H9 (cell line): ENCODE measurements at regions not wholly inside any gene's neighbourhood (a gene's known extent, or its start where the extent isn't known, plus 50 kb on each side); places are given as distances from the start of the nearest gene placed in this dataset.

Source experiments
- DNase-seq: peaks from one replicate; pipeline ENCODE4 v3.0.0-alpha.2; 2017
- H2AFZ ChIP-seq: one replicate; pipeline ENCODE4 v1.6.1; 2013; ENCODE audit warnings: mild to moderate bottlenecking, low read length, control low read depth, moderate library complexity
- H2AK5ac ChIP-seq: 2 replicates; pipeline ENCODE4 v1.6.1; 2013; ENCODE audit warnings: low read length, control low read depth, mixed read lengths; ENCODE audit not compliant: insufficient read length
- H2BK120ac ChIP-seq: one replicate; pipeline ENCODE4 v1.6.1; 2013; ENCODE audit warnings: low read depth, mild to moderate bottlenecking, low read length, control low read depth, inconsistent platforms; ENCODE audit not compliant: poor library complexity, severe bottlenecking
- H2BK12ac ChIP-seq: 2 replicates; pipeline ENCODE4 v1.6.1; 2013; ENCODE audit warnings: low read length, control low read depth, mixed read lengths, low read depth; ENCODE audit not compliant: insufficient read length
- H2BK15ac ChIP-seq: 2 replicates; pipeline ENCODE4 v1.6.1; 2013; ENCODE audit warnings: low read depth, low read length, control low read depth
- H2BK20ac ChIP-seq: one replicate; pipeline ENCODE4 v1.6.1; 2013; ENCODE audit warnings: low read depth, mild to moderate bottlenecking, low read length, control low read depth, inconsistent platforms; ENCODE audit not compliant: poor library complexity, severe bottlenecking
- H2BK5ac ChIP-seq: 2 replicates; pipeline ENCODE4 v1.6.1; 2013; ENCODE audit warnings: low read length, control low read depth, mixed read lengths; ENCODE audit not compliant: insufficient read length
- H3K14ac ChIP-seq: 2 replicates; pipeline ENCODE4 v1.6.1; 2013; ENCODE audit warnings: low read length, control low read depth; ENCODE audit not compliant: insufficient read depth
- H3K18ac ChIP-seq: 2 replicates; pipeline ENCODE4 v1.6.1; 2013; ENCODE audit warnings: low read depth, mild to moderate bottlenecking, mixed read lengths, low read length, control low read depth; ENCODE audit not compliant: insufficient read length
- H3K23ac ChIP-seq: 2 replicates; pipeline ENCODE4 v1.6.1; 2013; ENCODE audit warnings: low read length, control low read depth, mixed read lengths, low read depth; ENCODE audit not compliant: insufficient read length
- H3K23me2 ChIP-seq: 2 replicates; pipeline ENCODE4 v1.6.1; 2013; ENCODE audit warnings: low read depth, mild to moderate bottlenecking, mixed read lengths, low read length, control low read depth; ENCODE audit not compliant: insufficient read length, poor library complexity, severe bottlenecking
- H3K27ac ChIP-seq: 2 replicates; pipeline ENCODE4 v1.5.1; 2013; ENCODE audit warnings: low read length, control low read depth, mixed read lengths, low read depth; ENCODE audit not compliant: insufficient read length
- H3K27me3 ChIP-seq: 2 replicates; pipeline ENCODE4 v1.6.1; 2013; ENCODE audit warnings: low read length, control low read depth, inconsistent platforms; ENCODE audit not compliant: insufficient read depth
- H3K4ac ChIP-seq: 2 replicates; pipeline ENCODE4 v1.6.1; 2013; ENCODE audit warnings: low read depth, mild to moderate bottlenecking, control low read depth, inconsistent platforms, low read length, moderate library complexity
- H3K4me1 ChIP-seq: 2 replicates; pipeline ENCODE4 v1.6.1; 2013; ENCODE audit warnings: low read length, control low read depth, inconsistent platforms; ENCODE audit not compliant: insufficient read depth
- H3K4me2 ChIP-seq: 2 replicates; pipeline ENCODE4 v1.6.1; 2013; ENCODE audit warnings: low read length, control low read depth, mixed read lengths; ENCODE audit not compliant: insufficient read length, insufficient read depth
- H3K56ac ChIP-seq: 2 replicates; pipeline ENCODE4 v1.6.1; 2013; ENCODE audit warnings: low read depth, mild to moderate bottlenecking, mixed read lengths, low read length, control low read depth; ENCODE audit not compliant: insufficient read length
- H3K79me1 ChIP-seq: 2 replicates; pipeline ENCODE4 v1.6.1; 2013; ENCODE audit warnings: low read depth, mild to moderate bottlenecking, moderate library complexity, low read length, control low read depth, inconsistent platforms; ENCODE audit not compliant: insufficient read depth, poor library complexity, severe bottlenecking
- H3K79me2 ChIP-seq: 2 replicates; pipeline ENCODE4 v1.6.1; 2013; ENCODE audit warnings: low read length, control low read depth, inconsistent platforms; ENCODE audit not compliant: insufficient read depth
- H3K9ac ChIP-seq: 2 replicates; pipeline ENCODE4 v1.6.1; 2013; ENCODE audit warnings: low read length, control low read depth, mixed read lengths; ENCODE audit not compliant: insufficient read length; ENCODE audit errors: extremely low read depth
- H3K9me3 ChIP-seq: one replicate; pipeline ENCODE4 v1.6.1; 2013; ENCODE audit warnings: low read depth, low read length, inconsistent platforms; ENCODE audit not compliant: control insufficient read depth
- H3T11ph ChIP-seq: one replicate; pipeline ENCODE4 v1.6.1; 2013; ENCODE audit warnings: mild to moderate bottlenecking, low read length, control low read depth, inconsistent platforms
- H4K20me1 ChIP-seq: one replicate; pipeline ENCODE4 v1.6.1; 2013; ENCODE audit not compliant: control insufficient read depth, insufficient read length, insufficient read depth
- H4K5ac ChIP-seq: 2 replicates; pipeline ENCODE4 v1.6.1; 2013; ENCODE audit warnings: low read depth, mild to moderate bottlenecking, mixed read lengths, low read length, control low read depth; ENCODE audit not compliant: insufficient read length
- H4K8ac ChIP-seq: replicated peaks from 2 replicates; pipeline ENCODE4 v1.6.1; 2013; ENCODE audit warnings: low read length, control low read depth, mixed read lengths, low read depth; ENCODE audit not compliant: insufficient read length
- H4K91ac ChIP-seq: 2 replicates; pipeline ENCODE4 v1.6.1; 2013; ENCODE audit warnings: low read depth, mild to moderate bottlenecking, moderate library complexity, mixed read lengths, low read length, control low read depth; ENCODE audit not compliant: insufficient read length
- H3K27ac Mint-ChIP-seq, 3 experiments: 2 replicates in 2 of 3; 3 replicates in 1 of 3; pipeline ENCODE4 v1.8.0; 2020 to 2021; ENCODE audit warnings: mixed read lengths in 3 of 3, mild to moderate bottlenecking in 1 of 3, moderate library complexity in 1 of 3
- H3K27me3 Mint-ChIP-seq: 2 replicates; pipeline ENCODE4 v1.8.0; 2021; ENCODE audit warnings: low read depth, mild to moderate bottlenecking, moderate library complexity, mixed read lengths
- H3K36me3 Mint-ChIP-seq, 3 experiments: 2 replicates in 2 of 3; 3 replicates in 1 of 3; pipeline ENCODE4 v1.8.0; 2020 to 2021; ENCODE audit warnings: low read depth in 3 of 3, mixed read lengths in 3 of 3; ENCODE audit not compliant: insufficient read depth in 1 of 3
- H3K4me1 Mint-ChIP-seq, 2 experiments: 2 replicates each; pipeline ENCODE4 v1.8.0; 2020; ENCODE audit warnings: mixed read lengths in 2 of 2
- H3K4me3 Mint-ChIP-seq, 2 experiments: 2 replicates in 1 of 2; 3 replicates in 1 of 2; pipeline ENCODE4 v1.8.0; 2020 to 2021; ENCODE audit warnings: mild to moderate bottlenecking in 2 of 2, mixed read lengths in 2 of 2, moderate library complexity in 1 of 2
- H3K9me3 Mint-ChIP-seq, 2 experiments: 2 replicates in 1 of 2; 3 replicates in 1 of 2; pipeline ENCODE4 v1.8.0; 2020; ENCODE audit warnings: mild to moderate bottlenecking in 2 of 2, mixed read lengths in 2 of 2, moderate library complexity in 1 of 2
- CTCF ChIP-seq: fragments of 200-600 bp; sonication (generic); conservative IDR thresholded peaks from 3 replicates; pipeline ENCODE4 v1.8.0; 2021; ENCODE audit warnings: antibody characterized with exemption, mild to moderate bottlenecking
- WGBS: extraction: QIAGEN DNeasy Blood & Tissue Kit; methylation state at CpG from one replicate; pipeline ENCODE4 v1.1.7; 2013; ENCODE audit warnings: missing lambda C conversion rate, low lambda C conversion rate, mixed read lengths; ENCODE audit not compliant: insufficient read length; ENCODE audit errors: extremely low coverage; 5-methylcytosine and 5-hydroxymethylcytosine counted together

DNA sequence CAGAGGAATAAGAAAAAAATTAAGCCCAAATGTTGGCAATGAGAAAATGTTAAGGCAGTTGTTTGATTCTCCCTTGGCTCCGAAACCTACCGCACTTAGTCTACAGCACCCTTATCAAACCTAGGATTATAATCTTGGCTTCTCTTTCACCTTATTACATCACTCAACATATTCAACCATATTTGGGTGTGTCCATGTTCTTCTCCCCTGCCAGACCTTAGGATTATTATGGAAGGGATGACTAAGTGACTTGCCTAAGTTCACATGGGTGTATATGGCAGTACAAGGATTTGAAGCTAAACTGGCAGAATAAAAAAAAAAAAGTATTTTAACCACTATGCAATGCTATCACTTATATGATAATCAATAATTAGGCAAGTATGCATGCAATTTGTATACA lies 76.4 kb downstream of the PLK2 start:
- H3K56ac ChIP-seq = no peak overlapping the region
- H2BK12ac ChIP-seq = no peak overlapping the region
- peaks cover 22% of the 10 kb centered on the region for H3K9me3 ChIP-seq
- no peak overlapping the region for H3K9ac ChIP-seq
- Mint-ChIP-seq H3K36me3 (peaks cover 16 to 29% (median 24%) of the 10 kb centered on the region in 3 experiments), H3K27me3 (no peaks in the 10 kb centered on the region), H3K4me3 (no peak overlapping the region), H3K4me1 (no peaks in the 10 kb centered on the region), H3K9me3 (peaks cover 30 to 36% of the 10 kb centered on the region in 2 experiments), H3K27ac (no peak overlapping the region)
- no peak overlapping the region for H2AK5ac ChIP-seq
- no peak overlapping the region for H2BK15ac ChIP-seq
- no peaks in the 10 kb centered on the region for H3K79me1 ChIP-seq
- H3T11ph ChIP-seq = no peak overlapping the region
- H3K4me1 ChIP-seq = no peaks in the 10 kb centered on the region
- H2BK20ac ChIP-seq = no peak overlapping the region
- H3K23ac ChIP-seq = no peak overlapping the region
- no peak overlapping the region for H3K4ac ChIP-seq
- no peak for DNase-seq
- H3K4me2 ChIP-seq = no peak overlapping the region
- H4K91ac ChIP-seq = no peak overlapping the region
- H2BK120ac ChIP-seq = no peak overlapping the region
- H3K23me2 ChIP-seq = no peaks in the 10 kb centered on the region
- H4K20me1 ChIP-seq = no peaks in the 10 kb centered on the region
- H3K27ac ChIP-seq = no peak overlapping the region
- no CpG with 5 or more reads among the region's 2 CpGs for WGBS
- H3K18ac ChIP-seq = no peak overlapping the region
- H4K5ac ChIP-seq = no peak overlapping the region
- H2BK5ac ChIP-seq = no peak overlapping the region
- H3K14ac ChIP-seq = no peak overlapping the region
- no peak overlapping the region for H4K8ac ChIP-seq
- no peak overlapping the region for H2AFZ ChIP-seq
- H3K27me3 ChIP-seq = no peaks in the 10 kb centered on the region
- no peak for TF ChIP-seq CTCF
- H3K79me2 ChIP-seq = no peaks in the 10 kb centered on the region
